Breast epithelium (tissue), 3 donors: ENCODE measurements at regions not wholly inside any gene's neighbourhood (a gene's known extent, or its start where the extent isn't known, plus 50 kb on each side); places are given as distances from the start of the nearest gene placed in this dataset.

Experiments used
- CTCF ChIP-seq, 3 donors: fragments of 450-650 bp; IDR thresholded peaks; one replicate each; pipeline ENCODE4 v1.5.1; 2016 to 2017; ENCODE audit warnings: antibody characterized with exemption in 3 of 3, mild to moderate bottlenecking in 3 of 3, moderate library complexity in 3 of 3
- POLR2A ChIP-seq: fragments of 450-650 bp; IDR thresholded peaks from one replicate; pipeline ENCODE4 v1.6.1; 2016; ENCODE audit warnings: antibody characterized with exemption, mild to moderate bottlenecking, moderate library complexity
- POLR2AphosphoS5 ChIP-seq, 3 donors: sonication (generic); formaldehyde crosslinking; IDR thresholded peaks; one replicate each; pipeline ENCODE4 v1.6.1; 2017; ENCODE audit warnings: antibody characterized with exemption in 3 of 3

GRCh38 chr7:115618676-115619075, 411.9 kb downstream of the TFEC start:
- no peak for TF ChIP-seq POLR2AphosphoS5 (IDR thresholded peaks at IDR 0.05)
- TF ChIP-seq CTCF (IDR thresholded peaks at IDR 0.05) = no peak
- TF ChIP-seq POLR2A = no peak
